Colonic mucosa (tissue), 4 donors: ENCODE measurements at regions not wholly inside any gene's neighbourhood (a gene's known extent, or its start where the extent isn't known, plus 50 kb on each side); places are given as distances from the start of the nearest gene placed in this dataset.

ENCODE experiments used
- DNase-seq: peaks from one replicate; pipeline ENCODE4 v3.0.0-alpha.2; 2020
- H3K27ac ChIP-seq: fragments of 200-600 bp; one replicate; pipeline ENCODE4 v1.8.0; 2021
- H3K27me3 ChIP-seq: fragments of 200-600 bp; one replicate; pipeline ENCODE4 v1.8.0; 2021
- H3K36me3 ChIP-seq: fragments of 200-600 bp; one replicate; pipeline ENCODE4 v1.8.0; 2021
- H3K4me1 ChIP-seq: fragments of 200-600 bp; one replicate; pipeline ENCODE4 v1.8.0; 2021; ENCODE audit warnings: mild to moderate bottlenecking
- H3K4me3 ChIP-seq: fragments of 200-600 bp; one replicate; pipeline ENCODE4 v1.8.0; 2021
- H3K9ac ChIP-seq, 2 donors: one replicate each; pipeline ENCODE4 v1.7.0; 2013; ENCODE audit warnings: control low read depth in 2 of 2, low read depth in 2 of 2, low read length in 2 of 2
- H3K9me3 ChIP-seq: fragments of 200-600 bp; one replicate; pipeline ENCODE4 v1.8.0; 2021
- CTCF ChIP-seq: fragments of 200-600 bp; IDR thresholded peaks from one replicate; pipeline ENCODE4 v1.8.0; 2022; ENCODE audit warnings: antibody characterized with exemption, mild to moderate bottlenecking
- intact Hi-C: fragments of 100-400 bp; cut with DNase I; formaldehyde crosslinking; loops from one replicate; pipeline ENCODE4 v1.14.1; 2022
- microRNA-seq: library from miRNA; unstranded; fragments of <30 nt; microRNA quantifications from one replicate; pipeline ENCODE4, GENCODE V29; 2019
- donor health status: healthy.
- donor health status: DM: no; HTN: no; CAD: no.
- donor health status: DM: no; HTN: no; CAD: no.

DNA sequence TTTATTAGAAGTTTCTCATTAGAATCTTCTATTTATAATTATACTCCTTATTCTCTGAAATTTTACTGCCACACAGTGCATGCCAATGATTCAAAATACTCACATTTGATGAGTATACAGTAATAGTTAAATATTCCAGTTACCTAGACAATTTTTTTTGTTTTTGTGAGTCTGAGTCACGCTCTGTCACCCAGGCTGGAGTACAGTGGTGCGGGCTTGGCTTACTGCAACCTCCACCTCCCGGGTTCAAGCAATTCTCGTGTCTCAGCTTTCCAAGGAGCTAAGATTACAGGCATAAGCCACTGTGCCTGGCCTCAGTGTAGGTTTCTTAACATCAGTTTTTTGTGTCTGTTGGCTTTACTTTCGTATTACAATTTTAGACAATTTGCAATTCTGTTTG lies 87.1 kb downstream of the ZNF486 start:
- intact Hi-C loops = no loop called here
- H3K27me3 ChIP-seq = no peaks in the 10 kb centered on the region

DNA sequence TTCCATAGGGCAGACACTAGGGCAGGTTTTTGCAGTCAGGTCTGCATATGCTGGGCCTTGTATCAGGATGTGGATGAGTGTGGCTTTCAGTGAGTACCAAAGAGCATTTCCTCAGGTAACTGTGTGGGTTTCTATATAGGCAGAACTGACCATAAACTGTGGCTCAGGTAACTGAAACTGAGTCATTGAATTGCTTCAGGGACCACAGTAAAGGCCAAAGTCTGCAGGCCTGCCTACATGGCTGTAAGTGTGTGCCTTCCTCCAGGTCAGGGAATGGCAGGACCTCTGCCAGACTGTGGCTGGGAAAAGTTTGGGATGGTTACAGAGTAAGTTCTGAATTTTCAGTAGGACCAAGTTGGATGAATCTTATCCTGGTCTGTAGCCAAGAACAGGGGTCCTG lies 85.6 kb downstream of the ZNF486 start:
- Histone ChIP-seq H3K9me3 (no peaks in the 10 kb centered on the region), H3K4me1 (no peaks in the 10 kb centered on the region), H3K9ac (no peak overlapping the region), H3K27me3 (no peaks in the 10 kb centered on the region), H3K27ac (no peak overlapping the region), H3K36me3 (no peaks in the 10 kb centered on the region), H3K4me3 (no peak overlapping the region)
- intact Hi-C loops = no loop called here
- no peak for TF ChIP-seq CTCF
- DNase-seq = no peak

More for the DNA sequence above, 87.1 kb downstream of the ZNF486 start:
- H3K9me3 ChIP-seq = no peaks in the 10 kb centered on the region
- H3K4me3 ChIP-seq = no peak overlapping the region
- DNase-seq = no peak
- H3K4me1 ChIP-seq = no peaks in the 10 kb centered on the region
- no peak overlapping the region for H3K27ac ChIP-seq
- no peaks in the 10 kb centered on the region for H3K36me3 ChIP-seq
- TF ChIP-seq CTCF = no peak
- H3K9ac ChIP-seq = no peak overlapping the region

- intact Hi-C loops = no loop called here
- H3K9ac ChIP-seq = no peak overlapping the region
- H3K4me1 ChIP-seq = no peaks in the 10 kb centered on the region
- no peak for DNase-seq
- no peaks in the 10 kb centered on the region for H3K36me3 ChIP-seq
- H3K27me3 ChIP-seq = no peaks in the 10 kb centered on the region
- no peak overlapping the region for H3K27ac ChIP-seq
- TF ChIP-seq CTCF = no peak
- H3K9me3 ChIP-seq = no peaks in the 10 kb centered on the region
- H3K4me3 ChIP-seq = no peak overlapping the region
Observed at GRCh38 chr19:20250627-20251026, 83.6 kb downstream of the ZNF486 start.

DNA sequence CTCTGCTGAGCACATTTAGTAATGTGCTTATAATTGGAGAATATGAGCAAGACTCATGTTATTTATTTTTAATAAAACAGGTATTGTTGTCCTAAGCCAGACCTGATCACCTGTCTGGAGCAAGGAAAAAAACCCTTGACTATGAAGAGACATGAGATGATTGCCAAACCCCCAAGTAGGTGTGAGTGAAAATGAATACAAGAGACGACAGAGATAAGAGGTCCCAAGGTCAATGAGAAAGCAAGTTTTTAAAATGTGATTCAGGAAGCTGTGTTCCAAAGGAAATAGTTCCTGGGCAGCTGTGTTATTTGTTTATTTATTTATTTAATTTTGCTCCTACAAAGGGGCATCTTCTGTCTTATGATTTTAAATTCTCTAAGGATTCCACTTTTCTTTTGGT lies 83.1 kb downstream of the ZNF486 start:
- no peaks in the 10 kb centered on the region for H3K9me3 ChIP-seq
- intact Hi-C loops = no loop called here
- no peak overlapping the region for H3K27ac ChIP-seq
- H3K9ac ChIP-seq = no peak overlapping the region
- H3K4me1 ChIP-seq = no peaks in the 10 kb centered on the region
- H3K4me3 ChIP-seq = no peak overlapping the region
- no peak for DNase-seq
- no peaks in the 10 kb centered on the region for H3K36me3 ChIP-seq
- no peak for TF ChIP-seq CTCF
- H3K27me3 ChIP-seq = no peaks in the 10 kb centered on the region

Small RNA genes in the stretch of these regions (microRNA-seq; reads per million reads assigned to microRNA genes)
- 3.9 reads per million for gene MIR1270
